ENCODE measurements at regions not wholly inside any gene's neighbourhood (a gene's known extent, or its start where the extent isn't known, plus 50 kb on each side); places are given as distances from the start of the nearest gene placed in this dataset.

GRCh38 chr4:13233755-13234154, 250.4 kb downstream of the RAB28 start:
- H3K27ac Mint-ChIP-seq, result no peak overlapping the region
- no peaks in the 10 kb centered on the region for H3K4me1 Mint-ChIP-seq (ENCODE audit: low read depth)
- no peaks in the 10 kb centered on the region for H3K27me3 Mint-ChIP-seq

GRCh38 chr4:13219971-13220370, 264.2 kb downstream of the RAB28 start:
- Mint-ChIP-seq H3K4me1 (ENCODE audit: low read depth) (no peaks in the 10 kb centered on the region), H3K4me3 (no peak overlapping the region), H3K36me3 (peaks cover 14% of the 10 kb centered on the region)

More at GRCh38 chr4:13233755-13234154, 250.4 kb downstream of the RAB28 start:
- Mint-ChIP-seq H3K4me3 (no peak overlapping the region), H3K36me3 (peaks cover 11% of the 10 kb centered on the region), H3K9me3 (ENCODE audit: low read depth) (peaks cover 27% of the 10 kb centered on the region)

GRCh38 chr4:13218326-13218958, 265.7 kb downstream of the RAB28 start:
- Mint-ChIP-seq H3K9me3 (ENCODE audit: low read depth) (peaks cover 4% of the 10 kb centered on the region), H3K36me3 (peaks cover 16% of the 10 kb centered on the region), H3K27me3 (no peaks in the 10 kb centered on the region), H3K27ac (no peak overlapping the region), H3K4me3 (no peak overlapping the region), H3K4me1 (ENCODE audit: low read depth) (no peaks in the 10 kb centered on the region)

More at GRCh38 chr4:13219971-13220370, 264.2 kb downstream of the RAB28 start:
- no peak overlapping the region for H3K27ac Mint-ChIP-seq
- H3K9me3 Mint-ChIP-seq (ENCODE audit: low read depth), result peaks cover 4% of the 10 kb centered on the region
- no peaks in the 10 kb centered on the region for H3K27me3 Mint-ChIP-seq

GRCh38 chr4:13215560-13215959, 268.6 kb downstream of the RAB28 start:
- H3K4me3 Mint-ChIP-seq, result no peak overlapping the region
- H3K4me1 Mint-ChIP-seq (ENCODE audit: low read depth), result no peaks in the 10 kb centered on the region
- H3K9me3 Mint-ChIP-seq (ENCODE audit: low read depth), result peaks cover 4% of the 10 kb centered on the region
- no peaks in the 10 kb centered on the region for H3K27me3 Mint-ChIP-seq
- H3K27ac Mint-ChIP-seq, result no peak overlapping the region
- peaks cover 16% of the 10 kb centered on the region for H3K36me3 Mint-ChIP-seq

GRCh38 chr4:13212936-13213335, 271.2 kb downstream of the RAB28 start:
- Mint-ChIP-seq H3K4me3 (no peak overlapping the region), H3K27me3 (no peaks in the 10 kb centered on the region), H3K9me3 (ENCODE audit: low read depth) (peaks cover 4% of the 10 kb centered on the region), H3K36me3 (peaks cover 18% of the 10 kb centered on the region), H3K27ac (no peak overlapping the region), H3K4me1 (ENCODE audit: low read depth) (no peaks in the 10 kb centered on the region)

- H3K4me3 Mint-ChIP-seq, result no peak overlapping the region
- no peaks in the 10 kb centered on the region for H3K9me3 Mint-ChIP-seq (ENCODE audit: low read depth)
- H3K27ac Mint-ChIP-seq, result no peak overlapping the region
Observed at GRCh38 chr4:13209600-13209999, 274.5 kb downstream of the RAB28 start.

GRCh38 chr4:13208558-13209193, 275.5 kb downstream of the RAB28 start:
- no peak overlapping the region for H3K27ac Mint-ChIP-seq
- no peaks in the 10 kb centered on the region for H3K9me3 Mint-ChIP-seq (ENCODE audit: low read depth)
- H3K36me3 Mint-ChIP-seq, result peaks cover 12% of the 10 kb centered on the region
- no peak overlapping the region for H3K4me3 Mint-ChIP-seq
- H3K27me3 Mint-ChIP-seq, result no peaks in the 10 kb centered on the region
- no peaks in the 10 kb centered on the region for H3K4me1 Mint-ChIP-seq (ENCODE audit: low read depth)

More at GRCh38 chr4:13209600-13209999, 274.5 kb downstream of the RAB28 start:
- H3K36me3 Mint-ChIP-seq, result peaks cover 11% of the 10 kb centered on the region
- H3K27me3 Mint-ChIP-seq, result no peaks in the 10 kb centered on the region
- no peaks in the 10 kb centered on the region for H3K4me1 Mint-ChIP-seq (ENCODE audit: low read depth)

- Mint-ChIP-seq H3K27ac (no peak overlapping the region), H3K36me3 (peaks cover 9% of the 10 kb centered on the region), H3K9me3 (ENCODE audit: low read depth) (no peaks in the 10 kb centered on the region), H3K4me3 (no peak overlapping the region), H3K4me1 (ENCODE audit: low read depth) (no peaks in the 10 kb centered on the region), H3K27me3 (no peaks in the 10 kb centered on the region)
Observed at GRCh38 chr4:13207226-13207625, 276.9 kb downstream of the RAB28 start.

- H3K9me3 Mint-ChIP-seq (ENCODE audit: low read depth), result no peaks in the 10 kb centered on the region
- H3K4me1 Mint-ChIP-seq (ENCODE audit: low read depth), result no peaks in the 10 kb centered on the region
- no peaks in the 10 kb centered on the region for H3K27me3 Mint-ChIP-seq
- H3K27ac Mint-ChIP-seq, result no peak overlapping the region
- no peak overlapping the region for H3K4me3 Mint-ChIP-seq
- H3K36me3 Mint-ChIP-seq, result peaks cover 8% of the 10 kb centered on the region
Observed at GRCh38 chr4:13203101-13203500, 281.0 kb downstream of the RAB28 start.

GRCh38 chr4:13202701-13203100, 281.4 kb downstream of the RAB28 start:
- H3K4me3 Mint-ChIP-seq, result no peak overlapping the region
- no peaks in the 10 kb centered on the region for H3K9me3 Mint-ChIP-seq (ENCODE audit: low read depth)
- no peak overlapping the region for H3K27ac Mint-ChIP-seq
- H3K4me1 Mint-ChIP-seq (ENCODE audit: low read depth), result no peaks in the 10 kb centered on the region
- peaks cover 8% of the 10 kb centered on the region for H3K36me3 Mint-ChIP-seq
- no peaks in the 10 kb centered on the region for H3K27me3 Mint-ChIP-seq

- Mint-ChIP-seq H3K27me3 (no peaks in the 10 kb centered on the region), H3K4me3 (no peak overlapping the region), H3K4me1 (ENCODE audit: low read depth) (no peaks in the 10 kb centered on the region), H3K36me3 (peaks cover 10% of the 10 kb centered on the region), H3K27ac (no peak overlapping the region), H3K9me3 (ENCODE audit: low read depth) (no peaks in the 10 kb centered on the region)
Observed at GRCh38 chr4:13201241-13201640, 282.9 kb downstream of the RAB28 start.

- Mint-ChIP-seq H3K9me3 (ENCODE audit: low read depth) (no peaks in the 10 kb centered on the region), H3K4me1 (ENCODE audit: low read depth) (no peaks in the 10 kb centered on the region), H3K36me3 (peaks cover 12% of the 10 kb centered on the region), H3K27ac (no peak overlapping the region), H3K4me3 (no peak overlapping the region), H3K27me3 (no peaks in the 10 kb centered on the region)
Observed at GRCh38 chr4:13196721-13197120, 287.4 kb downstream of the RAB28 start.

GRCh38 chr4:13193662-13194061, 290.5 kb downstream of the RAB28 start:
- Mint-ChIP-seq H3K4me1 (ENCODE audit: low read depth) (no peaks in the 10 kb centered on the region), H3K4me3 (no peak overlapping the region), H3K27ac (no peak overlapping the region), H3K9me3 (ENCODE audit: low read depth) (no peaks in the 10 kb centered on the region), H3K27me3 (no peaks in the 10 kb centered on the region), H3K36me3 (peaks cover 10% of the 10 kb centered on the region)

GRCh38 chr4:13190093-13190721, 293.9 kb downstream of the RAB28 start:
- Mint-ChIP-seq H3K27ac (no peak overlapping the region), H3K4me1 (ENCODE audit: low read depth) (no peaks in the 10 kb centered on the region), H3K27me3 (no peaks in the 10 kb centered on the region), H3K9me3 (ENCODE audit: low read depth) (peaks cover 4% of the 10 kb centered on the region), H3K4me3 (no peak overlapping the region), H3K36me3 (peaks cover 12% of the 10 kb centered on the region)

GRCh38 chr4:13184199-13184598, 299.9 kb downstream of the RAB28 start:
- Mint-ChIP-seq H3K27me3 (no peaks in the 10 kb centered on the region), H3K27ac (no peak overlapping the region), H3K9me3 (ENCODE audit: low read depth) (peaks cover 4% of the 10 kb centered on the region), H3K4me3 (no peak overlapping the region), H3K36me3 (peaks cover 17% of the 10 kb centered on the region), H3K4me1 (ENCODE audit: low read depth) (no peaks in the 10 kb centered on the region)

Measured in activated naive CD8-positive, alpha-beta T cell (primary cell).